Fibroblast of peridontal ligament (primary cell): ENCODE measurements at regions not wholly inside any gene's neighbourhood (a gene's known extent, or its start where the extent isn't known, plus 50 kb on each side); places are given as distances from the start of the nearest gene placed in this dataset.

Source experiments
- DNase-seq: peaks from one replicate; pipeline ENCODE4 v3.0.0-alpha.2; 2010; ENCODE audit errors: extremely low read depth

DNA sequence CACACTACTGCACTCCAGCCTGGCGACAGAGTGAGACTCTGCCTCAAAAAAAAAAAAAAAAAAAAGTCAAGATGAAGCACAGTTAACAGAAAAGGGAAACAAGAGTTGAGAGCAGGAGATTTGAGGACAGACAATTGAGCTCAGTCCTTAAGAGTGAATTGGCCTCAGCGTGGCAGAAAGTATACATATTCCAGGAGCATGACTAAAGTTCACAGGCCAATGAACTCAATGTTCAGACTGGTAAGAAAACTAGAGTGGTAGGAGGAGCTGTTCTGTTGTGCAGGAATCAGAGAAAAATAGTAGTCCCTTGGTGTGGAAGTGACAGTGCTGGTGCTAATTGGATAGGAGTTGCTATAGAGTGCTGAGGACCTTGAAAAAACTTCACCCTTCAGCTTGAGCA lies 60.0 kb downstream of the NRN1 start:
- no peak for DNase-seq

DNA sequence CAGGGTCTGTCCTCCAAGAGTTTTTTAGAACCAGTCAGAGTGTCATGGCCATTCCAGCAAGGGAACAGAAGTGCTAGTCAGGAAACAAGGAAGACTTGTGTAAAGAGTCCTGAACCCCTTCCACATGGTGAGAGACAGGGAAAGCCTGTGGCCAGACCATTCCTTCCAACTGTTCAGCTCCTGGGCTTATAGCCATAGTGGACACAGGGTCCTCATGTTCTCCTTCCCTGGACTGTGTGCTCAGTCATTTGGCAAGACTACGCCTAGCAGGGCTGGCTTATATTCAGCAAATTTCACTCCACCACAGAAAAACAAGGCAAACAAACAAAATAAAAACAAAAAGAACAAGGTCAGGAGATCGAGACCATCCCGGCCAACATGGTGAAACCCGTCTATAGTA lies 60.5 kb downstream of the NRN1 start:
- DNase-seq: no peak

DNA sequence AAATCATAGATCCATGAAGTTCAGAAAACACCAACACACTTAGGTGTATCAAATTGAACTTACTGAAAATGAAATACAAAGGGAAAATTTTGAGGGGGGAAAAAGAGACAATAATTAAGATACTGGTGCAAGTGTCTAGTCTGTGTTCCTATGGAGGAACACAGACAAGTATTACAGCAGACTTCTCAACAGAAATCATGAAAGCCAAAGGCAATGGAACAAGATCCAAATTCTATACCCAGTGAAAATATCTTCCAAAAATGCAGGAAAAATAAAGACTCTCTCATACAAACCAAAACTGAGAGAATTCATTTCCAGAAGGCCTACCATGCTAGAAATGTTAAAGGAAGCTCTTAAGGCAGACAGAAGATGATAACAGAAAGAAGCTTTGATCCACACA lies 63.1 kb downstream of the NRN1 start:
- DNase-seq: no peak

DNA sequence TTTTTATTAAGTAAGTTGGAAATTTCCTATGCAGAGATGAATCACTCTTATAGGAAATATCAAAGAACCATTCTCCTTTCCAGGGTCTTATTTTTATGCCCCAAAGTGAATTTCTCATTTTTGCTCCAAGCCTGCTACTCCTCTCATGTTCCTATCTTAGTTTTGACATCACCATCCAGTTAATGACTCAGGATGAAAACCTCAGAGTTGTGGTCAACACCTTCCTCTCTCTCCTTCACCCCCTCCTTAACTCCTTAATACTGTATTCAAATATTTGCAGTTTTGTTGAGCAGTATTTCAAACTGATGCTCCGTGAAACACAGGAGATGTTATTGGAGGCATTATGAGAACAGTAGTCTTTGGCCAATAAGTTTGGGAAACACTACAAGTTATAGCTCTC lies 64.1 kb downstream of the NRN1 start:
- no peak for DNase-seq

DNA sequence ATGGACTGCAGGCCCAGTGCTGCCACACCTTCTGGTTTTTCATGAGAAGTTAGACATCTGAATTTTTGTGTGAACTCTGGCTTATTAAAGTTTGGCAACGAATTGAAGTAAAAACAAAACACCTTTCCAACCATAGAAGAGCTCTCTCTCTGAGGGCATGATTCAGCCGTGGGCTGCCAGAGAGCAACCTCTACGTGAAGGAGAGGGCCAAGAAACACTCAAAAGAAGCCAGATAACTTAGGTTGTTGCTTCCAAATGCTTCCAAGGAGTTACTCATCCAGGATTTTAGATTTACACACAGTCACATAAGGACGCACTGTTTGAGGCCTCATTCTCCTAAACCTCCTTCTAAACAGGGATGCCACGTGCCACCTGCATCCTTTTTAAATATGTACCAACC lies 65.5 kb downstream of the NRN1 start:
- peak; percentile 10 for DNase-seq

DNA sequence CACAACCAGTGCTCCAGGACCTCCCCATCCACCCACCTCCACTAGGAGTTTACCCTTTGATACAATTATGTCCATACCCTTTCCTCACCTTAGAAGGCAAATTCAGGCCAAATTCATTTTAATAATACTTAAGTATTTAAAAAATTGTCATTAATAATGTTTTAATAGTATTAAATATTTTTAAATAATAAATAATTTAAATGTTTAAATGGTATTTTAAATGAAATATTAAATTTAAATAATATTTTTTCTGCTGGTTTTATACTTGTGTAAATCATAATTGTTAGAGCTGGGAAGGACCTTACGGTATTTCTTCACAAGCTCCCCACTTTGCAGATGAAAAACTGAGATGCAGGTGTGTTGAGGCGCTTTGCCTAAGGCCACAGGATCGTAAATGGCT lies 67.8 kb downstream of the NRN1 start:
- no peak for DNase-seq

DNA sequence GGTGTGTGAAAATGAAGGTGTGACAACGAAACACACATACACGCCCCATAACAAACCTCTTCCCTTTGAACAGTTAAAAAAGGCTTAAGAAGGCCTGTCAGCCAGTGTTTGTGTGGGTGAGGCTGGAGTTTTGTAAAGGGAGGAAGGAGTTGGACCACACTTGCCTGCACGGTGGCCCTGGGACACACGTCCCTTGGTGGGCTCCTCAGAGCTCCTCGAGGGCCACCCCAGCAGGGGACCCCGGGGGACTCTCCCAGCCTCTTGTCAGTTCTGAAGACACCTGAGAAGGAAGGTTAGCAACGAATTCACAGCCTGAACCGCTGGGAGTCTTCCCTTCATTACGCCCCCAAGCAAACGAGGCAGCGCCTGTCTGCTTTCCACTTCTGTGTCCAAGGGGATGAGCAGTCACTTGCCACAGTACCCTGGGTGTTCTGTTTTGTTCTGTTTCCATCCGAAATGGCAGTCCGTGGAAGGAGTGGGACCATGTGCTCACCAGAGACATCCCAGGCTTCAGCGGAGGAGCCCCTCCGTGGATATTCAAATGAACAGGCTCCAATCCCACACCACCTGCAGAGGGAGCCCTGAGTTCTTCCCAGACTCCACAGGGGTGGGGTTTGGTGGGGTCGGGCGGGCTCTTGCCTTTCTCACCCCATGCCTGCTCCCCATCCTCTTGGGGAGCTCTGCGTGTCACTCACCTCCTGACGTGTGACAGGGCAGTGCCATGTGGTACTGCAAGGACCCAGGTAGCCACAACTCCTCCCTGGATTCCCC lies 68.6 kb downstream of the NRN1 start:
- DNase-seq: no peak

DNA sequence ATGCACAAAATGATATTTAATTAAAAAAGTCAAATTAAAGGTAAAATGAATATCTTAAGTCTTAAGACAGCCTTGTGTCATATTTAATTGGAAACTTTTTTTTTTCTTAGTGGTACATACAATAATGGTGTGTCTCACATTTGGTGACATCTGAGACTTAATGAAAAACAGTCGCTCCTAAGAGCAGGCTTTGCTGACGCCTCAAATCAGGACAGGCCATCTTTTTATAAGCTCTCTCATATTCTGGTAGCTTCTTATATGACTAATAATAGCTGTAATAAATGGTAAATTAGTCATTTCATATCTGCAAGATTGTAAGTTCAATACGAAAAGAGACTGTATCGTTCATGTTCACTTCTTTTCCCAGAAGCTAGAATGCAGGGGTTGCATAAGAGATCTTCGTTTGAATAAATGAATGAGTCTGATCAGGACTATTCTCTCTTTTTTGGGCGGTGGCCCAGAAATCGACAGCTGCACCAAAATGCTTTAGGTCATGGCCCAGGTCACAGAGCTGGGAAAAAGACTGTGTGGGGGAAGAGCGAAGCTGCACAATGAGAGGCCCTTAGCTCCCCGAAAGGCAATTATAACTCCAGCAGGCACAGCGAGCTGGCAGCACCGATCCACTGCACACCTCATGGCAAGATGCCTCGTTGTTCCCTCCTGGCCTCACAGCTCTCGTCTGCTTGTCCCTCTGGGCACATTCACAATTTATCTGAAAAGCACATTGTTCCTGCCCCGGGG lies 69.4 kb downstream of the NRN1 start:
- no peak for DNase-seq

DNA sequence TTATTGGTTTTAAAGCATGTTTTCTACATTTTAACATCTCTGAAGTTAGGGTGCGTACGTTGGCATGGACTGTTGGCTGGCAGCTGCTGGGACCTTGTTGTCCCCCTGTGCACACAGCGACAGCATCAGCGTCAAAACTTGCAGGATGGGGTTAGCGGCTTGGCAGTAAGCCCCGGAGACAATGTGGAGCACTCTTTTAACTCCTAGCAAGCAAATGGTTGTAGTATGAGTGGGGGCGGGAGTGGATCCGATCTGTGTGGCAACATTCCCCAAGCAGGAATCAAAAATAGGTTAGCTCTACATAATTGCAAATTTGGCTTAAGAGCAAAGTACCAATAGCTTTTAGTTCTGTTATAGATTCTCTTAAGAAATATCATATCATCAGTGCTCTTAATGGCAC lies 70.1 kb downstream of the NRN1 start:
- DNase-seq: no peak

DNA sequence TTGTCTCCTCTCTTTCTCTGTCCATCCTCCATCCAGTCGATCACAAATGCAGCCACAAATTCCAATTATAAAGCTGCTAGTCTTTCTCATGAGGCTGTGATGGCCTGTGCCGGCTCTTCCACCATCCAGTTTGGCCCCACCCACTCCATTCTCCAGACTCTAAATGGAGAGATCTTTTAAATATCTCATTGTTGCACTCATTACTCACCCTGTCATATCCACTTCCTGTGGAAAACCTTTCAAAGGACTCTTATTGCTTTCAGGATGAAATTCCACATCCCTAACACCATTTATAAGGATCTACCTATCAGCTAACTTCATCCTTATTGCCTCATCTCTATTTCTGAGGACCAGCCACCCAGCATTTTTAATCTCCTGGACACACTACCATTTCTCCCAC lies 70.6 kb downstream of the NRN1 start:
- DNase-seq: no peak

DNA sequence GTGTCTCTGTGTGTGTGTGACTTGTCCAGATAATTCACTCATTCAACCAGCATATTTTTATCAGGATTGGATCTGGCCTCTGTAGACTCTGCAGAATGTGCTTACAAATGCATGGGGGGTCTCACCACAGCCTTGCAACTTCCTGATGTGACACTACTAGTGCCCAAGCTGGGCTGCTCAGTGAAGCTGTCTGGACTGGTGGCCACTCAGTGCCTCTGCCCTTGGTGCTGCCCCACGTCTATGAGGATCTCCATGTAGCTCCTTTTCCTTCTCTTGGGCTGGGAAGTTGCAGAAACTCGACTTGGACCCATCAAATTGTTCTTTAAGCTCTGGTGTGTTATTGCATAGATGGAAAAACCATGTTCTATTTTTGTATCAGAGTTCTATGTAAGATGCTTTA lies 75.8 kb downstream of the NRN1 start:
- no peak for DNase-seq

DNA sequence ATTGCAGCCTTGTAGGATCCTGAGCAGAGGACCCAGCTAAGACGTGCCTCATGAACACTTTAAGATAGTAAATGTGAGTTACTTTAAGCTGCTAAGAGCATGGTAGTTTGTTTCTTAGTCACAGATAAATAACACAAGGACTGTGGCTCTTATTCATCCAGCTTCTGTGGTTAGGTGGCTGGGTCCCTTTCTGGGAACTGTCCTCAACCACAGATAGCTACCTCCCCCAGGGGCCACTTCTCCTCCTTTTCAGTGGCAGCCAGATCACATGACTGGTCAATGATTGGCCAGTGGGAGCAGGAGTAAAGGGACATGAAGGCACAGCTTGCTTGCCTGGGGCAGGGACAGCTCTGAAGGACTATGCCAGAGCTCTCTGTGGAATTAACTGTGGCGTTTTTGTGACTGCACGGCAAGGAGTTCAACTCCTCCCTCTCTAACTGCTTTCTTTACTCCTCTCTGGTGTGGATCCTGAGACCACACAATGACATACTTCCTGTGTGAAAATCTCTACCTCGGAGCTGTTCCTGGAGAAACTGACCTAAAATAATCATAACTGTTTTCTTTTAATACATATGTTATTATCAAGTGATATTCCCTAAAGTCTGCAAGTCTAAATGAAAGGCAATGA lies 76.5 kb downstream of the NRN1 start:
- no peak for DNase-seq

DNA sequence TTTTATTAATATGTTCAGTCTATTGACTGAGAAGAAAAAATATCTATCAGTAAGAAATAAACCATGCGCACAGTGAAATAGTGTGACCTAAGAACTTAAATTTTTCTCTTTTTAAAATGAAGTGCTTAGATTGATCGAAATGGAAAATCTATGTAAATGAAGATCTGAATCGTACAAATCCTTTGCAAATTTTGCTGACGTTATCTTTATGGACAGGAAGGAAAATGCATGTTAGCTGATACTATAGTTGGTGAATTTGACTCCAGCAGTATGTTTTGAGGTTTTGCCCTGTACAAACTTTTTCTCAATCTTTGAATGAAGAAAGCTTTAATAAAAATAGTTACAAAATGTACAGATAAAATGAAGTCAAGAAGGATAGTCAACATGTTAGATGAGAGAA lies 82.9 kb downstream of the NRN1 start:
- DNase-seq: no peak

DNA sequence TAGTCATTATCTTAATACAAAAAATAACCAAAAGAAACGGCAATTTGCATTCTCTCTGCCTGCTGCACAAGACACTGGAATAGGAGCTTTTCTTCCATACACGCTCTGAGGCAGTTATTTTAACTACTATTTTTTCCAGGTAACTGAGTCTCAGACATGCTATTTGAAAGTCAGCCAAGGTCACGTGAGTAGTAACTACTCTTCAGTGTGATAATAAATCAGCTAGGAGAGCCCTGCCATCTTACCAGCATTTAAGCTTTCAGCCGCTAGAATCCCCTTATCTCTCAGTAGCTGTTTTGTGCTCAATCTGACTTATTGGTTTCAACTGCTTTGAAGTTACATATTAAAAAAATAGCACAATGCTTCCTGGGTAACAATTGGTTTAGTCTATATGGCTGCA lies 84.5 kb downstream of the NRN1 start:
- DNase-seq: no peak

DNA sequence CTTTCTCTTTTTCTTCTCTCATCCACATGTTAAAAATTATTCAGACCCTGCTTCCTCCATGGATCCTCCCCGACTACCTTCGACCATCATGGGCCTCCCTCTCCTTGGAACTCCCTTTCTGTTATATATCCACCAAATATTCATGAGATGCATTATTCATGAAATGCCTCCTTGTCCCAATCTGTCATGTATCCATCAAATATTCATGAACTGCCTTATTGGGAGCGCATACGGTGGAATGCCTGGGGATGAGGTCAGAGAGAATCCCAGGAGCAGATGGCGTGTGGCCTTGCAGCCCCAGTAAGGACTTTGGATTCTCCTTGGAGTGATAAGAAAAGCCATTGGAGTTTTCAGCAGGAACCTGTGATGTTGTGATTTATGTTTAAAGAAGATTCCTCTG lies 97.0 kb downstream of the NRN1 start:
- no peak for DNase-seq

DNA sequence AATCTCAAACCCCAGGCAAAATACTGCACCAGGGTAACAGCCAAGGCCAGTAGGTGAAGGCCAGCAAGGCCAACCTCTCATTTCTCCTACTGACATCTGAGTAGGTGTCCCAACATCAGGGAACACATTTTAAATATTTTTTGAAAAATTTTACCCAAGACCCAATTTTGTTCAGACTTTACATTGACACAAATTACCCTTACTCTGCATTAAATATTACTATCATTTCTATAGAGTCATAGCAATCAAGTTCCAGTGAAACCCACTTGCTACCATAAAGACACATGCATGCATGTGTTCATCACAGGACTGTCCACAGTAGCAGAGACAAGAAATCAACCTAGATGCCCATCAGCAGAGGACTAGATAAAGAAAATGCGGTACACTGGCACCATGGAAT lies 99.9 kb downstream of the NRN1 start:
- no peak for DNase-seq

DNA sequence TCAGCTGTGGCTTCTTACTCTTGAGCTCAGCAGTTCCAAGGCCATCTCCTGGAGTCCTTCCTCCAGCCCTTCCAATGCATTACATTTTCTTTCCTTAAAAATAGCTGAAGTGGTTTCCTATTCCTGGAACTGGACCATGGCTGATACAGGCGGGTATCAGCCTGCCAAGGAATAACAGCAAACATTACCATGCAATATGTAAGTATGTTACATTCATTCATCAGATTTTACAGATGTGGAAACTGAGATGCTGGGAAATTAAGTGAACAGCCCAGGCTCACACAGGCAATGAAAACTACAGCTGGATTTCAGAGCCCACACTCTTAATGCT lies 100.4 kb downstream of the NRN1 start:
- peak; percentile 16 for DNase-seq

DNA sequence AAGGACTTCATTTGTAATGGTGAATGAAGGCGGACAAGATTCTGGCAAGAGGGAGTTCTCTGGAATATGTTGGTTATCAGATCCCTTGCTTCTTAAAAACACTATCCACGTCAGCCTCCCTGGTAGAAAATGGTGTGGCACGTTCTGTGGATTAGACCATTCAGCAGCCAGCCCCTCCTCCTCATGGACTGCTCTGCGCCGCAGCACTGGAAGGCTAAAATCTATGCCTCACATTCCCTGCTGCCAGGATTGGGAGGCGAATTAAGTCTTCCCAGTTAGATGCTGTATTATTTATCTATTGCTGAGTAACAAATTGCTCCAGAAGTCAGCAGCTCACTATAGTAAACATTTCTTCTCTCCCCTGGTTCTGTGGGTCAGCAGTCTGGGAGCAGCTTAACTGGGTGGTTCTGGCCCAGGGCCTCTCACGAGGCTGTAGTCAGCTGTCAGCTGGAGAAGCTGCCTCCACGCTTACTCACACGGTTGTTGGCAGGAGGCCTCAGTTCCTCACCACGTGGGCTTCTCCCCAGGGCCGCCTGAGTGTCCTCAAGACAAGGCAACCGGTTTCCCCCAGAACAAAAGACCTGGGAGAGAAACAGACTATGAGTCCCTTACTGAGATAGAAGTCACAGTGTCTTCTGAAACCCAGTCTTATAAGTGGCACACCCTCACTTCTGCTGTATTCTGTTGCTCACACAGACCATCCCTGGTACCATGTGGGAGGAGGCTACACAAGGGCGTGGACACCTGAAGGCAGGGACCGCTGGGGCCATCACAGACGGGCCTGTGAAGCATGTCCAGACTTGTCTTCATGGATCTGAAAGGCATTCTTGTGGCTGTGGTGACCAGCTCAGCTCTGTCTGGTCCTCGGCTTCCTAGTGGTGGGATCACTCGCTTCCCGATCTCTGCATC lies 101.0 kb downstream of the NRN1 start:
- peak; percentile 84 for DNase-seq

DNA sequence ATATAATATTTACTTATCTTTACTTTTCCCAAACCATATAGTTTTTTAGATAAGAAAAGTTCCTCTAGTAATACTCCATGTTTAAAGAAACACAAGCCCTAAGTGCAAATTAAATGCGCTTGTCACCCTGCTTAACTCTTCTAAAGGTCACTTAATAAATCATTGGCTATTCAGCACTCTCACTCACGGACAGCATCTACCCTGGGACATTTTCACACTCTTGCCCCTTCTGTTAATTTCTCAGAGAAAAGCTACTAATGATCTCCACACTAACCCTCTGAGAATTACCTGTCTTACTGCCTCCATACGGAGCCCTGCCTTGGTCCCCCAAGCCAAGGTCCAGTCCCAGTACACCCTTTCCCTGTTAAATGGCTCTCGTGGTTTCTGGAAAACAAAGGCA lies 102.2 kb downstream of the NRN1 start:
- no peak for DNase-seq

DNA sequence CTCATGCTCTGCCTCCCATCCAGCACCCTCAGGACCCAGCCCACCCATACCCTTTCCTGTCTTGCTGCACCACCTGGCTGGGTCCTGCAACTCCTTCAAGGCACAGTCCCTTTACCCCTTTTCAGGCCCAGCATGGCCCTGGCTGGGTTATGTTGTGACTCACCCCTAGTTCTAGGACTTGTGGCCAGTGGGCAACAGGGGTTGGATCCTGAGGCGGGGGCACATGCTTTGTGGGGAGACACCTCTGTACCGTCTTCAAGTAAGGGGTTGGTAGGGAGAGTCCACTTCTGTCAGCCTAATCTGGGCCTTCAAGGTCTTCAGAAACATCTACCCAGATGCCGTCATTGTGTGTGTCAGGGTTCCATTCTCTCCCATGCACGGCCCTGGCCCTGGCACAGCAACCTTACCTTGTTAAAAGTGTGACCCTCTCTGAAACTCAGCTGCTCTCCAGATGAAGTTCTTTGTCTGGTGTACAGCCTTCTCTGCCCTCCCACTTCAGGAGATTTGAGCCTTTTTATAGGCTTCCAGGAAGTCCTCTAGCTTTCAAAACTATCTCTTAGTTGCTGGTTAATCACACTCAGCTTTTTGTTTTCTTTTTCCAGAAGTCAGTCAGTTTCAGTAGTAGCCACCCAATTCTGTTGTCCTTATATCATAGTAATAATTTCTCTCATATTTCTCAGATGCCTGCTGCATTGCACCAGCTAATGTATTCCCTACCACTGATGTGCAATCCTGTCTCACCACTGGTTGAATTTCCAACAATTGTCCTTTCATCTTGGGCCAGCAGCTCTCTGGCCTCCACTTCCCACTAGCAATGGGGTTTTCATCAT lies 107.3 kb downstream of the NRN1 start:
- no peak for DNase-seq

DNA sequence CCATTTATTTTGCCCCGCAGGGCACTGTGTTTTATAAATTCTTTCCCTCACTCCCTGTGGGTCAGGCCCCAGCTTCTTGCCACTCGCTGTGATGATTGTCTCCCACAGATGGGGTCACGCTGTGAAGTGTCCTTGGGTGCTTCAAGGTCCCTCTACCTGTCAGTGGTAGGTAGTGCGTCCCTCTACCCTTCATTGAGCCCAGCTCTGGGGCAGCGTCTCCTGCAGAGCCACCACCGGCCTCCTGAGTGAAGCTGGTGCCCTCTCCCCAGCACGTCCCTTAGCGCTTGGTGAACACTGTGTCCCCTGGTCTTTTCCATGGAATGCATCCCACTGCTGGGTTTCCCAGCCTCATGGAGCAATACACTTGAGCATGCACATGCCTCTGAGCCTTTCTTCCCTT lies 108.2 kb downstream of the NRN1 start:
- DNase-seq: no peak
